OCI-LY7 (cell line): ENCODE measurements at regions not wholly inside any gene's neighbourhood (a gene's known extent, or its start where the extent isn't known, plus 50 kb on each side); places are given as distances from the start of the nearest gene placed in this dataset.

Source experiments
- BruUV-seq: library from RNA; stranded (reverse); fragments of 400-500 nt; replicated peaks from 2 replicates; lab custom pipeline; 2021; lab: Mats Ljungman, UMichigan
- CTCF ChIA-PET: fragments of 300-600 bp; sonication (Branson Sonifier 250); formaldehyde crosslinking; loops from one replicate; lab custom pipeline; 2022; ENCODE audit warnings: antibody characterized with exemption; ENCODE audit not compliant: unreplicated experiment; lab: Charles Lee
- POLR2A ChIA-PET: fragments of 300-600 bp; sonication (Branson Sonifier 250); formaldehyde crosslinking; loops from one replicate; lab custom pipeline; 2022; ENCODE audit warnings: antibody characterized with exemption; lab: Charles Lee
- DNase-seq: peaks from one replicate; pipeline ENCODE4 v3.0.0-alpha.2; 2015; ENCODE audit warnings: low spot score
- H2AFZ ChIP-seq: fragments of 200-600 bp; sonication (generic), shearing (Covaris generic); 2 replicates; pipeline ENCODE4 v1.6.1; 2014; ENCODE audit warnings: mild to moderate bottlenecking, antibody characterized with exemption, low read length, moderate library complexity
- H3K27ac ChIP-seq: fragments of 200-600 bp; sonication (generic); 2 replicates; pipeline ENCODE4 v1.5.1; 2014; ENCODE audit warnings: mixed run types, low read depth, mild to moderate bottlenecking, moderate library complexity, low read length, inconsistent platforms; ENCODE audit not compliant: poor library complexity, severe bottlenecking
- H3K36me3 ChIP-seq: fragments of 200-600 bp; sonication (generic); 2 replicates; pipeline ENCODE4 v1.6.1; 2014; ENCODE audit warnings: mild to moderate bottlenecking, antibody characterized with exemption, low read length, moderate library complexity, mixed read lengths; ENCODE audit not compliant: insufficient read depth
- H3K4me1 ChIP-seq: fragments of 200-600 bp; sonication (generic); 2 replicates; pipeline ENCODE4 v1.5.1; 2014; ENCODE audit warnings: mild to moderate bottlenecking, low read length; ENCODE audit not compliant: insufficient read depth, poor library complexity, severe bottlenecking
- H3K4me2 ChIP-seq: fragments of 200-600 bp; sonication (generic); 2 replicates; pipeline ENCODE4 v1.6.1; 2014; ENCODE audit warnings: mild to moderate bottlenecking, low read length
- H3K4me3 ChIP-seq: fragments of 200-600 bp; sonication (generic); 2 replicates; pipeline ENCODE4 v1.5.1; 2014; ENCODE audit warnings: mild to moderate bottlenecking, low read depth, low read length; ENCODE audit not compliant: poor library complexity, severe bottlenecking
- H3K79me2 ChIP-seq: fragments of 200-600 bp; sonication (generic); 2 replicates; pipeline ENCODE4 v1.6.1; 2016; ENCODE audit warnings: low read depth, mild to moderate bottlenecking, low read length, moderate library complexity, mixed read lengths; ENCODE audit not compliant: insufficient read depth
- H3K9me2 ChIP-seq: fragments of 200-600 bp; sonication (generic); 2 replicates; pipeline ENCODE4 v1.6.1; 2016; ENCODE audit warnings: mild to moderate bottlenecking, low read length, mixed read lengths; ENCODE audit not compliant: insufficient read depth
- H3K9me3 ChIP-seq: fragments of 200-600 bp; sonication (generic); 2 replicates; pipeline ENCODE4 v1.6.1; 2014; ENCODE audit warnings: mild to moderate bottlenecking, mixed run types, low read length, mixed read lengths
- H4K20me1 ChIP-seq: fragments of 200-600 bp; sonication (generic); 2 replicates; pipeline ENCODE4 v1.6.1; 2014; ENCODE audit warnings: mild to moderate bottlenecking, antibody characterized with exemption, low read length, moderate library complexity, mixed read lengths; ENCODE audit not compliant: insufficient read depth
- CTCF ChIP-seq: fragments of 200-600 bp; sonication (generic); conservative IDR thresholded peaks from 2 replicates; pipeline ENCODE4 v1.5.1; 2014; ENCODE audit warnings: mild to moderate bottlenecking, antibody characterized with exemption, low read length, moderate library complexity, mixed read lengths
- EZH2phosphoT487 ChIP-seq: fragments of 200-600 bp; sonication (generic); IDR thresholded peaks from 2 replicates; pipeline ENCODE4 v1.6.1; 2018; ENCODE audit warnings: low read depth, borderline replicate concordance, mild to moderate bottlenecking, mixed run types, antibody characterized with exemption, low read length, moderate library complexity, mixed read lengths
- intact Hi-C: fragments of 100-400 bp; cut with micrococcal nuclease; formaldehyde crosslinking; loops from one replicate; pipeline ENCODE4 v1.10.0; 2022; ENCODE audit not compliant: unreplicated experiment

GRCh38 chrX:96611619-96612362, 72.9 kb upstream of the DIAPH2 start:
- Histone ChIP-seq H3K4me3 (no peak overlapping the region), H3K79me2 (no peaks in the 10 kb centered on the region), H3K9me2 (no peaks in the 10 kb centered on the region), H3K36me3 (no peaks in the 10 kb centered on the region), H3K27ac (no peak overlapping the region), H3K4me1 (no peaks in the 10 kb centered on the region), H3K9me3 (no peaks in the 10 kb centered on the region), H2AFZ (no peak overlapping the region), H3K4me2 (no peak overlapping the region), H4K20me1 (no peaks in the 10 kb centered on the region)
- ChIA-PET CTCF (no interaction called here), POLR2A (no interaction called here)
- intact Hi-C loops, result no loop called here
- no TSS peak for BruUV-seq
- TF ChIP-seq EZH2phosphoT487 (no peak), CTCF (no peak)
- no peak for DNase-seq

- H4K20me1 ChIP-seq, result no peaks in the 10 kb centered on the region
- no TSS peak for BruUV-seq
- H3K4me3 ChIP-seq, result no peak overlapping the region
- TF ChIP-seq EZH2phosphoT487 (no peak), CTCF (no peak)
- POLR2A ChIA-PET, result no interaction called here
- H2AFZ ChIP-seq, result no peak overlapping the region
- H3K27ac ChIP-seq, result no peak overlapping the region
- no peaks in the 10 kb centered on the region for H3K79me2 ChIP-seq
- DNase-seq, result no peak
- no peaks in the 10 kb centered on the region for H3K36me3 ChIP-seq
- no peaks in the 10 kb centered on the region for H3K9me3 ChIP-seq
- no peaks in the 10 kb centered on the region for H3K9me2 ChIP-seq
- CTCF ChIA-PET, result no interaction called here
- intact Hi-C loops, result no loop called here
- no peaks in the 10 kb centered on the region for H3K4me1 ChIP-seq
- H3K4me2 ChIP-seq, result no peak overlapping the region
These were observed 69.2 kb upstream of the DIAPH2 start for GRCh38 chrX:96615448-96615847.

DNA sequence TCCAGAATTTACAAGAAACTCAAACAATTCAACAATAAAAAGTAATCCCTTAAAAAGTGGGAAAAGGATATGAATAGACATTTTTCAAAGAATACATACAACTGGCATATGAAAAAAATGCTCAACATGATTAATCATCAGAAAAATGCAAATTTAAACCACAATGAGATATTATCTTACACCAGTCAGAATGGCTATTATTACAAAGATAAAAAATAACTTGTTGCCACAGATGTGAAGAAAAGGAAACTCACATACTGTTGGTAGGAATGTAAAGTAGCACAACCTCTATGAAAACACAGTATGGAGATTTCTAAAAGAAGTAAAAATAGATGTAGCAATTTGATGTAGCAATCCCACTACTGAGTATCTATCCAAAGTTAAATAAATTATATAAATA, 65.1 kb upstream of the DIAPH2 start:
- no peaks in the 10 kb centered on the region for H3K36me3 ChIP-seq
- no peak for DNase-seq
- no peak overlapping the region for H2AFZ ChIP-seq
- intact Hi-C loops, result no loop called here
- H3K27ac ChIP-seq, result no peak overlapping the region
- POLR2A ChIA-PET, result no interaction called here
- TF ChIP-seq CTCF (no peak), EZH2phosphoT487 (no peak)
- CTCF ChIA-PET, result no interaction called here
- no peaks in the 10 kb centered on the region for H3K9me3 ChIP-seq
- no peak overlapping the region for H3K4me3 ChIP-seq
- H3K9me2 ChIP-seq, result no peaks in the 10 kb centered on the region
- no peaks in the 10 kb centered on the region for H3K79me2 ChIP-seq
- BruUV-seq, result no TSS peak
- H4K20me1 ChIP-seq, result no peaks in the 10 kb centered on the region
- H3K4me1 ChIP-seq, result no peaks in the 10 kb centered on the region
- no peak overlapping the region for H3K4me2 ChIP-seq
